GM18867 (cell line): ENCODE measurements at regions not wholly inside any gene's neighbourhood (a gene's known extent, or its start where the extent isn't known, plus 50 kb on each side); places are given as distances from the start of the nearest gene placed in this dataset.
"Not testable (repeated sequence)": the region's sequence is repeated elsewhere in the genome, so short reads cannot be mapped to it uniquely, and the experiment has no call there.

Experiments
- ATAC-seq: cut with Tn5 transposase; IDR thresholded peaks from one replicate; pipeline ENCODE4 v1.9.1; 2021; ENCODE audit warnings: mild to moderate bottlenecking, moderate library complexity; ENCODE audit not compliant: unreplicated experiment

GRCh38 chr2:89537862-89538261 is 846.4 kb downstream of the RPIA start:
- not testable (repeated sequence) for ATAC-seq

GRCh38 chr2:89544110-89544509 is 852.6 kb downstream of the RPIA start:
- not testable (repeated sequence) for ATAC-seq

GRCh38 chr2:89579154-89579553 is 887.7 kb downstream of the RPIA start:
- ATAC-seq: not testable (repeated sequence)

GRCh38 chr2:89582816-89583215 is 891.3 kb downstream of the RPIA start:
- not testable (repeated sequence) for ATAC-seq

- not testable (repeated sequence) for ATAC-seq
Observed at GRCh38 chr2:89584046-89584445, 892.6 kb downstream of the RPIA start.

- ATAC-seq: not testable (repeated sequence)
Observed at GRCh38 chr2:89584868-89585557, 893.5 kb downstream of the RPIA start.

- peak; percentile 100 for ATAC-seq
Observed at GRCh38 chr2:89585558-89585920, 894.1 kb downstream of the RPIA start.

GRCh38 chr2:89599843-89600242 is 908.4 kb downstream of the RPIA start:
- not testable (repeated sequence) for ATAC-seq

GRCh38 chr2:89606514-89606913 is 915.0 kb downstream of the RPIA start:
- ATAC-seq: not testable (repeated sequence)

- ATAC-seq: not testable (repeated sequence)
Observed at GRCh38 chr2:89610207-89610926, 918.9 kb downstream of the RPIA start.

GRCh38 chr2:89610927-89611515 is 919.5 kb downstream of the RPIA start:
- ATAC-seq: not testable (repeated sequence)

GRCh38 chr2:89611710-89612109 is 920.2 kb downstream of the RPIA start:
- ATAC-seq: not testable (repeated sequence)

GRCh38 chr2:89649268-89649667 is 957.8 kb downstream of the RPIA start:
- not testable (repeated sequence) for ATAC-seq

GRCh38 chr2:89679254-89679653 is 987.8 kb downstream of the RPIA start:
- not testable (repeated sequence) for ATAC-seq
